Endothelial cell of umbilical vein (primary cell): ENCODE measurements at regions not wholly inside any gene's neighbourhood (a gene's known extent, or its start where the extent isn't known, plus 50 kb on each side); places are given as distances from the start of the nearest gene placed in this dataset.
"Not testable (repeated sequence)": the region's sequence is repeated elsewhere in the genome, so short reads cannot be mapped to it uniquely, and the experiment has no call there.

ENCODE experiments used
- BruUV-seq: library from RNA; stranded (reverse); fragments of 400-500 nt; replicated peaks from 2 replicates; lab custom pipeline; 2021; lab: Mats Ljungman, UMichigan
- CTCF ChIA-PET: fragments of 300-600, 350-600 bp; sonication (Branson Sonifier 250); formaldehyde crosslinking; loops from one replicate; lab custom pipeline; 2021; ENCODE audit warnings: antibody characterized with exemption, inconsistent platforms; lab: Charles Lee
- POLR2A ChIA-PET: fragments of 300-600, 350-600 bp; sonication (Branson Sonifier 250); formaldehyde crosslinking; loops from one replicate; lab custom pipeline; 2021; ENCODE audit warnings: antibody characterized with exemption, inconsistent platforms; lab: Charles Lee
- DNase-seq: peaks from one replicate; pipeline ENCODE4 v3.0.0-alpha.2; 2011; ENCODE audit warnings: low read depth, low spot score
- FAIRE-seq: peaks from 2 replicates; lab custom pipeline; 2011; peaks lifted over from hg19 to GRCh38; lab: Jason Lieb, UNC
- H2AFZ ChIP-seq: 2 replicates; pipeline ENCODE4 v1.6.0; 2012; ENCODE audit warnings: low read depth, low read length, control low read depth, inconsistent platforms
- H3K27ac ChIP-seq: 2 replicates; pipeline ENCODE4 v1.5.1; 2011; ENCODE audit warnings: low read depth, mild to moderate bottlenecking, control low read depth, low read length, moderate library complexity; ENCODE audit not compliant: insufficient read depth
- H3K27me3 ChIP-seq, 2 experiments: 2 replicates each; pipeline versions ENCODE4 v1.6.0 to v1.6.1; 2011; ENCODE audit warnings: low read length in 2 of 2, mixed read lengths in 1 of 2; ENCODE audit not compliant: control insufficient read depth in 2 of 2, insufficient read depth in 2 of 2
- H3K36me3 ChIP-seq, 2 experiments: 2 replicates in 1 of 2; 3 replicates in 1 of 2; pipeline ENCODE4 v1.5.1; 2011; ENCODE audit warnings: low read length in 2 of 2, mild to moderate bottlenecking in 1 of 2, moderate library complexity in 1 of 2; ENCODE audit not compliant: control insufficient read depth in 2 of 2, insufficient read depth in 2 of 2; ENCODE audit errors: extremely low read depth in 1 of 2
- H3K4me1 ChIP-seq: 3 replicates; pipeline ENCODE4 v1.5.1; 2011; ENCODE audit warnings: mild to moderate bottlenecking, low read length; ENCODE audit not compliant: control insufficient read depth, insufficient read depth; ENCODE audit errors: extremely low read depth
- H3K4me2 ChIP-seq: 2 replicates; pipeline ENCODE4 v1.6.1; 2011; ENCODE audit warnings: low read length, control low read depth, mixed read lengths; ENCODE audit not compliant: insufficient read depth
- H3K4me3 ChIP-seq, 3 experiments: fragments of 200-600 bp in 1 of 3; sonication (generic), shearing (Covaris generic) in 1 of 3; replicated peaks in 1 of 3; 2 replicates each; pipeline ENCODE4 v1.5.1; 2011 to 2016; ENCODE audit warnings: control low read depth in 3 of 3, low read length in 3 of 3, mild to moderate bottlenecking in 2 of 3, inconsistent platforms in 1 of 3, low read depth in 1 of 3, moderate library complexity in 1 of 3; ENCODE audit not compliant: insufficient read depth in 1 of 3
- H3K79me2 ChIP-seq: 2 replicates; pipeline ENCODE4 v1.6.0; 2012; ENCODE audit warnings: low read length, inconsistent platforms; ENCODE audit not compliant: control insufficient read depth, insufficient read depth
- H3K9ac ChIP-seq: replicated peaks from 2 replicates; pipeline ENCODE3; 2011; ENCODE audit warnings: low read length, control low read depth; ENCODE audit not compliant: insufficient read depth; ENCODE audit errors: extremely low read depth
- H3K9me1 ChIP-seq: replicated peaks from 3 replicates; pipeline ENCODE4 v1.6.0; 2011; ENCODE audit warnings: mild to moderate bottlenecking, low read length; ENCODE audit not compliant: control insufficient read depth, insufficient read depth; ENCODE audit errors: extremely low read depth
- H3K9me3 ChIP-seq: replicated peaks from 2 replicates; pipeline ENCODE4 v1.5.1; 2012; ENCODE audit warnings: low read length, inconsistent platforms; ENCODE audit not compliant: control insufficient read depth, insufficient read depth
- H4K20me1 ChIP-seq: replicated peaks from 2 replicates; pipeline ENCODE3; 2011; ENCODE audit warnings: mild to moderate bottlenecking, low read length; ENCODE audit not compliant: control insufficient read depth, insufficient read depth; ENCODE audit errors: extremely low read depth
- EZH2 ChIP-seq: IDR thresholded peaks from 2 replicates; pipeline ENCODE4 v1.6.1; 2012; ENCODE audit warnings: borderline replicate concordance, low read depth, mild to moderate bottlenecking, moderate library complexity, low read length, inconsistent platforms; ENCODE audit not compliant: severe bottlenecking
- JUN ChIP-seq: IDR thresholded peaks from 2 replicates; pipeline ENCODE4 v1.6.1; 2011; ENCODE audit warnings: borderline replicate concordance, low read depth; ENCODE audit not compliant: insufficient read length, insufficient read depth
- MYC ChIP-seq: IDR thresholded peaks from one replicate; pipeline ENCODE4 v1.6.1; 2011; ENCODE audit warnings: mild to moderate bottlenecking, low read depth, low read length
- POLR2A ChIP-seq: IDR thresholded peaks from 2 replicates; pipeline ENCODE4 v1.6.1; 2012; ENCODE audit warnings: low read depth, mild to moderate bottlenecking, control low read depth, low read length
- POLR2AphosphoS5 ChIP-seq: IDR thresholded peaks from 2 replicates; pipeline ENCODE4 v1.6.1; 2012; ENCODE audit warnings: low read depth, mild to moderate bottlenecking, control low read depth, low read length, moderate library complexity; ENCODE audit not compliant: insufficient read depth
- dilution Hi-C: fragments of 300-500 bp; cut with MboI; formaldehyde crosslinking; loops from one replicate; pipeline ENCODE4 v1.15.0; 2019; ENCODE audit warnings: low sequenced_read_pairs; ENCODE audit not compliant: extremely low pct_ligation_motif_present
- intact Hi-C: fragments of 100-400 bp; cut with micrococcal nuclease; formaldehyde crosslinking; loops from one replicate; pipeline ENCODE4 v1.10.0; 2022
- TF ChIP-seq, protein P1 (sequence below), 2 donors: IDR thresholded peaks; 1 replicate in 1 of 2; 2 replicates in 1 of 2; pipeline ENCODE4 v1.5.1; 2011; ENCODE audit warnings: low read length in 2 of 2, mild to moderate bottlenecking in 2 of 2, moderate library complexity in 2 of 2, control low read depth in 1 of 2, inconsistent platforms in 1 of 2, low read depth in 1 of 2; ENCODE audit not compliant: insufficient read depth in 1 of 2; ENCODE audit errors: extremely low read depth in 1 of 2

GRCh38 chr14:38559711-38560110 lies 303.8 kb upstream of the CLEC14A start:
- no peak for DNase-seq
- Histone ChIP-seq H3K4me2 (no peak overlapping the region), H3K79me2 (no peaks in the 10 kb centered on the region), H3K36me3 (no peaks in the 10 kb centered on the region), H3K9ac (no peak overlapping the region), H3K4me1 (no peaks in the 10 kb centered on the region), H4K20me1 (no peaks in the 10 kb centered on the region), H3K9me3 (no peaks in the 10 kb centered on the region), H2AFZ (no peak overlapping the region), H3K4me3 (no peak overlapping the region), H3K9me1 (no peaks in the 10 kb centered on the region), H3K27ac (no peak overlapping the region), H3K27me3 (no peaks in the 10 kb centered on the region)
- CTCF ChIA-PET: no interaction called here
- TF ChIP-seq POLR2AphosphoS5 (no peak), EZH2 (no peak), POLR2A (no peak), MYC (no peak), JUN (no peak)
- TF ChIP-seq, protein P1, sequence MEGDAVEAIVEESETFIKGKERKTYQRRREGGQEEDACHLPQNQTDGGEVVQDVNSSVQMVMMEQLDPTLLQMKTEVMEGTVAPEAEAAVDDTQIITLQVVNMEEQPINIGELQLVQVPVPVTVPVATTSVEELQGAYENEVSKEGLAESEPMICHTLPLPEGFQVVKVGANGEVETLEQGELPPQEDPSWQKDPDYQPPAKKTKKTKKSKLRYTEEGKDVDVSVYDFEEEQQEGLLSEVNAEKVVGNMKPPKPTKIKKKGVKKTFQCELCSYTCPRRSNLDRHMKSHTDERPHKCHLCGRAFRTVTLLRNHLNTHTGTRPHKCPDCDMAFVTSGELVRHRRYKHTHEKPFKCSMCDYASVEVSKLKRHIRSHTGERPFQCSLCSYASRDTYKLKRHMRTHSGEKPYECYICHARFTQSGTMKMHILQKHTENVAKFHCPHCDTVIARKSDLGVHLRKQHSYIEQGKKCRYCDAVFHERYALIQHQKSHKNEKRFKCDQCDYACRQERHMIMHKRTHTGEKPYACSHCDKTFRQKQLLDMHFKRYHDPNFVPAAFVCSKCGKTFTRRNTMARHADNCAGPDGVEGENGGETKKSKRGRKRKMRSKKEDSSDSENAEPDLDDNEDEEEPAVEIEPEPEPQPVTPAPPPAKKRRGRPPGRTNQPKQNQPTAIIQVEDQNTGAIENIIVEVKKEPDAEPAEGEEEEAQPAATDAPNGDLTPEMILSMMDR (IDR thresholded peaks at IDR 0.05; ENCODE audit: extremely low read depth in 1 of 2, insufficient read depth in 1 of 2, low read depth in 1 of 2, low read length in 2 of 2): no peak
- intact Hi-C loops: no loop called here
- POLR2A ChIA-PET: no interaction called here
- BruUV-seq: no TSS peak
- FAIRE-seq: no peak
- dilution Hi-C loops: no loop called here

GRCh38 chr14:38557391-38557790 lies 301.5 kb upstream of the CLEC14A start:
- H3K9me1 ChIP-seq, H3K4me3 ChIP-seq, DNase-seq, H3K9me3 ChIP-seq, intact Hi-C loops, H3K27me3 ChIP-seq, H3K27ac ChIP-seq, POLR2A ChIA-PET, H3K9ac ChIP-seq, H2AFZ ChIP-seq, H3K36me3 ChIP-seq, FAIRE-seq, H4K20me1 ChIP-seq, H3K4me2 ChIP-seq, dilution Hi-C loops, H3K79me2 ChIP-seq, BruUV-seq: not testable (repeated sequence)
- CTCF ChIA-PET: interaction anchor here (1.1 kb wide), 1 partner anchor 19 kb away, joined by 3 read pairs; no protein-coding TSS in a partner anchor
- peaks cover 11% of the 10 kb centered on the region for H3K4me1 ChIP-seq
